Stimulated activated CD8-positive, alpha-beta memory T cell treated with anti-CD3 and anti-CD28 coated beads, Interleukin-7, amount 100 ng/mL, for 1 hour (primary cell): ENCODE measurements at regions not wholly inside any gene's neighbourhood (a gene's known extent, or its start where the extent isn't known, plus 50 kb on each side); places are given as distances from the start of the nearest gene placed in this dataset.
"Not testable (repeated sequence)": the region's sequence is repeated elsewhere in the genome, so short reads cannot be mapped to it uniquely, and the experiment has no call there.

ENCODE experiments used
- DNase-seq, 2 donors: peaks; one replicate each; pipeline ENCODE4 v3.0.0-alpha.2; 2020; ENCODE audit warnings: low read depth in 2 of 2

- DNase-seq = no peak
Measured at GRCh38 chr6:85357651-85358050, 92.2 kb upstream of the NT5E start.

- DNase-seq = not testable (repeated sequence)
Measured at GRCh38 chr6:85356743-85357142, 93.1 kb upstream of the NT5E start.

- no peak for DNase-seq
Measured at GRCh38 chr6:85355816-85356215, 94.1 kb upstream of the NT5E start.

- DNase-seq = peak; percentile 32 to 45
Measured at GRCh38 chr6:85354761-85355618, 94.9 kb upstream of the NT5E start.

GRCh38 chr6:85353012-85353411, 96.9 kb upstream of the NT5E start:
- no peak for DNase-seq

GRCh38 chr6:85348643-85349042, 101.2 kb upstream of the NT5E start:
- no peak for DNase-seq

GRCh38 chr6:85347812-85348211, 102.1 kb upstream of the NT5E start:
- no peak for DNase-seq

- DNase-seq = no peak
Measured at GRCh38 chr6:85346196-85346595, 103.7 kb upstream of the NT5E start.

GRCh38 chr6:85344996-85345395, 104.9 kb upstream of the NT5E start:
- no peak for DNase-seq

- no peak for DNase-seq
Measured at GRCh38 chr6:85343428-85343827, 106.5 kb upstream of the NT5E start.

GRCh38 chr6:85329196-85329595, 120.7 kb upstream of the NT5E start:
- DNase-seq = no peak

GRCh38 chr6:85325811-85326210, 124.1 kb upstream of the NT5E start:
- not testable (repeated sequence) for DNase-seq

GRCh38 chr6:85323435-85324040, 126.3 kb upstream of the NT5E start:
- peak; percentile 18 to 51 for DNase-seq

GRCh38 chr6:85322446-85323105, 127.3 kb upstream of the NT5E start:
- DNase-seq = no peak

- DNase-seq = no peak
Measured at GRCh38 chr6:85321906-85322305, 128.0 kb upstream of the NT5E start.

GRCh38 chr6:85314586-85314985, 135.3 kb upstream of the NT5E start:
- DNase-seq = no peak

GRCh38 chr6:85300581-85300980, 149.3 kb upstream of the NT5E start:
- DNase-seq = no peak

GRCh38 chr6:85298553-85298952, 151.3 kb upstream of the NT5E start:
- no peak for DNase-seq

- no peak for DNase-seq
Measured at GRCh38 chr6:85291326-85291725, 158.6 kb upstream of the NT5E start.

- no peak for DNase-seq
Measured at GRCh38 chr6:85287654-85288053, 162.2 kb upstream of the NT5E start.

GRCh38 chr6:85287158-85287557, 162.7 kb upstream of the NT5E start:
- no peak for DNase-seq

GRCh38 chr6:85286507-85286906, 163.4 kb upstream of the NT5E start:
- DNase-seq = not testable (repeated sequence)

- no peak for DNase-seq
Measured at GRCh38 chr6:85285934-85286333, 163.9 kb upstream of the NT5E start.
